LNCaP clone FGC (cell line): ENCODE measurements at regions not wholly inside any gene's neighbourhood (a gene's known extent, or its start where the extent isn't known, plus 50 kb on each side); places are given as distances from the start of the nearest gene placed in this dataset.
"Not testable (repeated sequence)": the region's sequence is repeated elsewhere in the genome, so short reads cannot be mapped to it uniquely, and the experiment has no call there.

Source experiments
- DNase-seq: peaks from one replicate; pipeline ENCODE4 v3.0.0-alpha.2; 2011; ENCODE audit warnings: low read depth
- H3K4me3 ChIP-seq: 2 replicates; pipeline ENCODE4 v1.5.1; 2011; ENCODE audit warnings: mild to moderate bottlenecking, low read depth, low read length, control low read depth
- CTCF ChIP-seq: IDR thresholded peaks from 2 replicates; pipeline ENCODE4 v1.5.1; 2012; ENCODE audit warnings: mild to moderate bottlenecking; ENCODE audit not compliant: control insufficient read depth, insufficient read depth; ENCODE audit errors: extremely low read depth

- no peak overlapping the region for H3K4me3 ChIP-seq
- DNase-seq, result no peak
- TF ChIP-seq CTCF, result no peak
These were observed 720.7 kb upstream of the CTNND2 start for GRCh38 chr5:12624776-12625560.

- no peak overlapping the region for H3K4me3 ChIP-seq
- DNase-seq, result no peak
- no peak for TF ChIP-seq CTCF
These were observed 719.2 kb upstream of the CTNND2 start for GRCh38 chr5:12623408-12623807.

- no peak overlapping the region for H3K4me3 ChIP-seq
- no peak for DNase-seq
- TF ChIP-seq CTCF, result no peak
These were observed 711.8 kb upstream of the CTNND2 start for GRCh38 chr5:12616093-12616492.

GRCh38 chr5:12615141-12615820, 711.0 kb upstream of the CTNND2 start:
- H3K4me3 ChIP-seq, result no peak overlapping the region
- DNase-seq, result no peak
- no peak for TF ChIP-seq CTCF

- no peak for TF ChIP-seq CTCF
- no peak for DNase-seq
- no peak overlapping the region for H3K4me3 ChIP-seq
These were observed 710.4 kb upstream of the CTNND2 start for GRCh38 chr5:12614608-12615007.

- H3K4me3 ChIP-seq, result no peak overlapping the region
- TF ChIP-seq CTCF, result no peak
- no peak for DNase-seq
These were observed 706.9 kb upstream of the CTNND2 start for GRCh38 chr5:12611132-12611531.

GRCh38 chr5:12607817-12608216, 703.6 kb upstream of the CTNND2 start:
- not testable (repeated sequence) for H3K4me3 ChIP-seq, DNase-seq
